HG02642 (cell line): ENCODE measurements at regions not wholly inside any gene's neighbourhood (a gene's known extent, or its start where the extent isn't known, plus 50 kb on each side); places are given as distances from the start of the nearest gene placed in this dataset.
"Not testable (repeated sequence)": the region's sequence is repeated elsewhere in the genome, so short reads cannot be mapped to it uniquely, and the experiment has no call there.

Source experiments
- ATAC-seq: cut with Tn5 transposase; IDR thresholded peaks from one replicate; pipeline ENCODE4 v1.9.1; 2021; ENCODE audit warnings: mild to moderate bottlenecking; ENCODE audit not compliant: unreplicated experiment, poor library complexity

DNA sequence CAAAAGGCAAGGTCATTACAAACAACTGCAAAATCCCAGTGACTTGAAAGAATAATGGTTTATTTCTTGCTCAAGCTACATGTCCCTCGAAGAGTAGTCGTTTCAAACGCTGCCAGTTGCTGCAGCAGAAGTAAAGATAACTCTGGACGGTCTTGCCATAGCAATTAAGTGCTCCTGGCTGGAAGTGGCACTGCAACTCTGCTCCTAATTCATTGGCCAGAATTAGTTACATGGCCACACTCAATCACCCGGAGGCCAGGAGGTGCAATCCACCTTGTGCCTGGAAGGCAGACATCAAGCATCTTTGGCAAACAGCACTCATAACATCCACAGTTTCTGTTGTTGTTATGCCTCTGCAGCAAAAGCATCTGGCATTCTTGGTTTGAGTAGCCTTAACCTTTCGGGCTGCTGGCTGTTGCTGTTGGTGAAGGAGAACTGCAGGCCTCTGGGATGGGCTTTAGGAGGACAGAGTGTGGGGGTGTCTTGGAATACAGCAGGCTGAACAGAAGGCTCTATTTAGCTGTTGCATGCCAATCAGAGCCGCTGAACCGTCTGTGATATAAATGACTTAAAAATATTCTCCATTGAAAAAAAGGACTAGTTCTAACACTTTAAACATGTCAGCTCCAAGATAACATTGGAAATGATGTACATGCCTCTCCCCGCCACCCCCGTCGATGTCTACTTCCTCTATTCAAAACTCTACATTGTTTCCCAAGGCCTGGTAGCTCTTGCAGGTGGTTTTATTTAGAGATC is 123.5 kb upstream of the DYRK2 start:
- ATAC-seq = no peak

GRCh38 chr12:67525617-67525884 is 123.0 kb upstream of the DYRK2 start:
- no peak for ATAC-seq

- no peak for ATAC-seq
Measured at GRCh38 chr12:67526129-67526528, 122.4 kb upstream of the DYRK2 start.

DNA sequence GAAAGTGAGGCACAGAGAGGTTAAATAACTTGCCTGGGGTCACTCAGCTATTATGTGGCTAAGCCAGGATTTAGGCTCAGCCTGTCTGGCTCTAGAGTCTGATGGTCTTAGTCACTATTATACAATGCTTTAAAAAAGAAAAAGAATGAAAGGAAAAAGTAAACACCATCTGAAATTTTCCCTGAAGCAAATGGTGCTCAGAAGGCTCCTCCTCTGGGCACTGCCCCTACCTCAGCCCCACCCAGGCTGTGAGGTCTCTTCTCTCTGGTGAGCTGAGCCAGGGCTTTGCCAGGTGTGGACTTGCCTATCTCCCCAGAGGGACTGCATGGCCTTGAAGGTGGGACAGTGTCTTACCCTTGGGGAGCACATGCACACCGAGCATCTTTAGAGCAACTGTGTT is 117.5 kb upstream of the DYRK2 start:
- no peak for ATAC-seq

DNA sequence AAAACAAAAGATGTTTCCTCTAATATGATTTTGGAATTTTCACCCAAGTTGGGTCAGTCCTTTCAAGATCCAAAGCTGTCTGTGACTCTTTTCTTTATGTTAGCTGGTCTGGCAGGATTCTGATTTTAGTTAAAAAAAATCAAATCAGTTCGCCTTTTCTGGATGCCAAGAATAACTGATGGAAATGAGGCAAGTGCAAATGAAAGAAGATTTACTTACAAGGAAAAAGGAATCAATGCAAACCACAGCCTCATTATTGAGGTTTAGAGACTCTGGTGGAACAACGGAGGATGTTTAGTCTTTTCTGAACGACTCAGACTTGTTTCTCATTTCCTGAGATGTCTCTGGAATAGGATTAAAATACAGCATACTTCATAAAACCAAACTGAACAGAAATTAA is 117.0 kb upstream of the DYRK2 start:
- ATAC-seq = no peak

GRCh38 chr12:67533159-67533558 is 115.4 kb upstream of the DYRK2 start:
- ATAC-seq = no peak

- ATAC-seq = no peak
Measured at GRCh38 chr12:67534046-67534445, 114.5 kb upstream of the DYRK2 start.

DNA sequence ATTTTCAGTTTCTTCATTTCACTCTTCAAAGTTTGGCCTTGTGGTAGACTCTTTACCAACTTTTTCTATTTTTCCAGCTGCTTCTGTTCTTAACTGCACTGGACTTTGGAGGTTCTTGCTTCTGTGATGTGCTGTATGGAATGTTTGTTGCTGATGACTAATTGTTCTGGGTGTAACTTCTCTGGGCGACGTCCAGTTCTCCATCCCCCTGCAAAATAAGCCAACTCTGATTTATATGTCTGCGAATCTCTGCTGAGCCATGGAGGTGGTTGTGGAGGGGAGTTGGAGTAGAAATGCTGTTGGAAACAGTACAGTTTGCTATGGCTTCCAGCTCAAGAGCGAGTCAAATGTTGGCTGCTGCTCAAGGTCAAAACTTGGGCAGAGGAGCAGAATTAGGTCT is 113.9 kb upstream of the DYRK2 start:
- ATAC-seq = no peak

GRCh38 chr12:67535176-67535575 is 113.4 kb upstream of the DYRK2 start:
- ATAC-seq = no peak

DNA sequence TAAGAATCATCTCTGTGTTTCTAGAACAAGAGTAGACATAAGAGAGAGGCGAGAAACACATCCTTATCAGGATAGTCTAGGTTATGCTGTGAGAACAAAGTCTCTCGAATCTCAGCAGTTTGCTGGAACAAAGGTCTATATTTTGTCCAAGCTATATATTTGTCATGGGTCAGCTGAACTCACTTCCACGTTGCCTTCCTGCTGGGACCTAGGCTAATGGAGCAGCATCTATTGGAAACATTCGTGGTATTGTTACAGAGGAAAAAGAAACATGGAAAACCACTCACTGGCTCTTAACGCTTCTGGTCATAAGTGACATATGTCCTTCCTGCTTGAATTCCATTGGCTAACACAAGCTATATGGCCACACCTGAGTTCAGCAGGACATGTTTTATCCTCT is 112.6 kb upstream of the DYRK2 start:
- ATAC-seq = no peak

DNA sequence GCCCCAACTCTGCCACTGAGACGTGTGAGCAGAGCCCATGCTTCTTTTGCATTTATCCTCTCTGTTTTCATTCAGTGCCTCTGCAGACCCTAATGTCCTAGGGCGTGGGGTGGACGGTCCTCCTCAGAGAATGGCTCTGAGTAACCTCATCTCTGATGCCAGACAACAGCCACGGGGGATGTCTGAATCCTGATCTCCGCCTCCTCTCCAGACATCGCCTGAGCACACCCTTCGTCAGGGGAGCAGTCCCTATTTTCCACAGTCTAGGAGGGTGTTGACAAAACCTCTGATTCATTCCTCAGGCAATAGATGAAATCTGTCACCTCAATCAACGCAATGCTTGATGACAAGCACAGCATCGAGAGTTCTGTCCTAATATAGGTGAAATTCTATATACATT is 109.2 kb upstream of the DYRK2 start:
- ATAC-seq = no peak

- ATAC-seq = no peak
Measured at GRCh38 chr12:67539946-67540345, 108.6 kb upstream of the DYRK2 start.

DNA sequence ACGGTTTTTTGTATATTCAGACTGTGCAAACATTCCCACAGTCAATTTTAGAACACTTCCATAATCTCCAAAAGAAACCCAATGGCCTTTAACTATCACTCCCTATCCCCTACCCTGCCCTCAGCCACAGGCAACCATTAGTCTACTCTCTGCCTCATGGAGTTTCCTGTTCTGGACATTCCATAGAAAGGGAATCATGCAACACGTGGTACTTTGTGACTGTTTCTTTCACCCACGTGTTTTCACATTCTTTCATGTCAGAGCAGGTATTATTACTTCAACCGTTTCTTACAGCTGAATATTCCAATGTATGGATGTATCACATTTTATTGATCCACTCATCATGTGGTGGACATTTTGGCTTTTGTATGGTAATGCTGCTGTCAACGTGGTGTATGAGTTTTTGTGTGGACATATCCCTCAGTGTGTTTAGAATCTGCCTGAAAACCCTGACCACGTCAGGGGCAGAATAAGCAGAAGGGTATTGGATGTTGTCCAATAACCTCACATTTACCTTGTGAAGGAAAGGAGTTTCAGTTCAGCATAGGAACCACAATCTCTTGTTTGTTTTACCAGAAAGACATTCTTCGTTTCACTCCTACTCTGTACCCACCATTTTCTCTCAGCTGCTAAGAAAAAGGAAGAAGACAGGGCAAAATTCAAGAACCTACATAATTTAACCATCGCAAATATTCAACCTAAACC is 107.5 kb upstream of the DYRK2 start:
- ATAC-seq = no peak

- no peak for ATAC-seq
Measured at GRCh38 chr12:67541625-67541991, 106.9 kb upstream of the DYRK2 start.

DNA sequence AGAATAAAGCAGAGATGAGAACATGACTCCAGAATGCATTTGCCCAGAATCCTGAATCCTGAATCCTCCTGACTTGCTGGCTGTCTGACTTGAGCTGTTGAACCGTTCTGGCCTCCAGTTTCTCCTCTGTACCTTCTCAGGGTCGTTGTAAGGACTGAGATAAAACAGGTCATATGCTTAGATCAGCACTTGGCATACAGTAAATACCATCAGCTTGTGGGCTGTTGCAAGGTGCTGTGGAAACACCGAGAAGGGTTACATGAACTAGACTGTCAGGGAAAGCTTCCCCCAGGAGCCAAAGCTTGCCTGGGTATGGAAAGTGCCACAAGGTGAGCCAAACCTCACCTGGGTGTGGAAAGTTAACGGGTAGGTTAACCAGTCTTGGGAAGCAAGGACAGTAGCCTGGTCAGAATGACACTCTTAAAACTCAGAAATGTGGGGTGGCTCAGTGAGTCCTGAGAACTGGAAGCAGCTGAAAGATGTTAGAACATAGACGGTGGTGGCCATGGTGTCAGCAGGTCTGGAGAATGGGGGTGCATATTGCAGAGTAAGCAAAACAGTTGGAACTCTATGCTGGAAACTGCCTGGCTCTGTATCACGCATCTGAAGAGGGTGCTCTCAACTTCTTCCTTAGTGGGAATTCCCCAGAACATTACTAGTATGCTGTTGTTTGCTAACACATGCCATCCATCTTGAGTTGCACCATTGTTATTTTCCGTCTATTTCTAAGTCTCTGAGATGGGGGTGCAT is 105.3 kb upstream of the DYRK2 start:
- ATAC-seq = no peak

- ATAC-seq = no peak
Measured at GRCh38 chr12:67545298-67545697, 103.2 kb upstream of the DYRK2 start.

- ATAC-seq = no peak
Measured at GRCh38 chr12:67546746-67547145, 101.8 kb upstream of the DYRK2 start.

DNA sequence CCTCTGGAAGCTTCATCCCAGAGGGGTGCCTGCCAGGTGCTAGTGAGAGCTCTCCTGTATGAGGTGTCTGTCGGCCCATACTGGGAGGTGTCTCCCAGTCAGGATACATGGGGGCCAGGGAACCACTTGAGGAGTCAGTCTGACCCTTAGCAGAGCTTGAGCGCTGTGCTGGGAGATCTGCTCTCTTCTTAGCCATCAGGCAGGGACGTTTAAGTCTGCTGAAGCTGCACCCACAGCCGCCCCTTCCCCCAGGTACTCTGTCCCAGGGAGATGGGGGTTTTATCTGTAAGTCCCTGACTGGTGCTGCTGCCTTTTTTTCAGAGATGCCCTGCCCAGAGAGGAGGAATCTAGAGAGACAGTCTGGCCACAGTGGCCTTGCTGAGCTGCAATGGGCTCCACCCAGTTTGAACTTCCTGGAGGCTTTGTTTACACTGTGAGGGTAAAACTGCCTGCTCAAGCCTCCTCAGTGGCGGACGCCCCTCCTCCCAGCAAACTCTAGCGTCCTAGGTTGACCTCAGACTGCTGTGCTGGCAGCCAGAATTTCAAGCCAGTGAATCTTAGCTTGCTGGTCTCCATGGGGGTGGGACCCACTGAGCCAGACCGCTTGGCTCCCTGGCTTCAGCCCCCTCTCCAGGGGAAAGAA is 93.3 kb upstream of the DYRK2 start:
- ATAC-seq = not testable (repeated sequence)

- ATAC-seq = no peak
Measured at GRCh38 chr12:67558775-67559174, 89.8 kb upstream of the DYRK2 start.

- ATAC-seq = no peak
Measured at GRCh38 chr12:67559751-67560150, 88.8 kb upstream of the DYRK2 start.
